ENCODE measurements at regions not wholly inside any gene's neighbourhood (a gene's known extent, or its start where the extent isn't known, plus 50 kb on each side); places are given as distances from the start of the nearest gene placed in this dataset.
A peak's percentile ranks its signal among the peaks of the same experiment; 100 is the strongest.

DNA sequence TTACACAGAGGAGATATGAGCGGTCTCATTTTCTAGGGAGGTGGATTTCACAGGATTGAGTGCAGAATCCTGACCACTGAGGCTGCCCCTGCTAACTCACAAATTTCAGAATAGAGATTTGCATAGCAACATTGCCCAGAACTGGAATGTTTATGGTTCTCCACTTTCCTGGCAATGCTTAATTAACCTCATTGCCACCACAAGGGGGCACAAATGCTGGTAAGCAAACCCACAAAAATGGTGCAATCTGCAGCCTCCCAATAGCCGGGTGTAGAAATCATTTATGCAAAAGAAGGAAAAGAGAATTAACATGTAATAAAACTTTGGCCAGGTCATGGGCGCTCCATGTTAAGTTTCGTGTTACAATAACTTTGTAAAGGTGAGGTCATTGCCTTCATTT lies 112.4 kb downstream of the CYRIA start:
- H3K27ac Mint-ChIP-seq (ENCODE audit: unreplicated experiment): no peak overlapping the region
- DNase-seq (ENCODE audit: low spot score): peak; percentile 46
- H3K4me3 Mint-ChIP-seq (ENCODE audit: unreplicated experiment): no peak overlapping the region
- peaks cover 21% of the 10 kb centered on the region for H3K36me3 Mint-ChIP-seq (ENCODE audit: low read depth, unreplicated experiment)
- no peaks in the 10 kb centered on the region for H3K4me1 Mint-ChIP-seq (ENCODE audit: unreplicated experiment)
- no peaks in the 10 kb centered on the region for H3K27me3 Mint-ChIP-seq (ENCODE audit: unreplicated experiment)
- TF ChIP-seq, protein P1, sequence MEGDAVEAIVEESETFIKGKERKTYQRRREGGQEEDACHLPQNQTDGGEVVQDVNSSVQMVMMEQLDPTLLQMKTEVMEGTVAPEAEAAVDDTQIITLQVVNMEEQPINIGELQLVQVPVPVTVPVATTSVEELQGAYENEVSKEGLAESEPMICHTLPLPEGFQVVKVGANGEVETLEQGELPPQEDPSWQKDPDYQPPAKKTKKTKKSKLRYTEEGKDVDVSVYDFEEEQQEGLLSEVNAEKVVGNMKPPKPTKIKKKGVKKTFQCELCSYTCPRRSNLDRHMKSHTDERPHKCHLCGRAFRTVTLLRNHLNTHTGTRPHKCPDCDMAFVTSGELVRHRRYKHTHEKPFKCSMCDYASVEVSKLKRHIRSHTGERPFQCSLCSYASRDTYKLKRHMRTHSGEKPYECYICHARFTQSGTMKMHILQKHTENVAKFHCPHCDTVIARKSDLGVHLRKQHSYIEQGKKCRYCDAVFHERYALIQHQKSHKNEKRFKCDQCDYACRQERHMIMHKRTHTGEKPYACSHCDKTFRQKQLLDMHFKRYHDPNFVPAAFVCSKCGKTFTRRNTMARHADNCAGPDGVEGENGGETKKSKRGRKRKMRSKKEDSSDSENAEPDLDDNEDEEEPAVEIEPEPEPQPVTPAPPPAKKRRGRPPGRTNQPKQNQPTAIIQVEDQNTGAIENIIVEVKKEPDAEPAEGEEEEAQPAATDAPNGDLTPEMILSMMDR (IDR thresholded peaks at IDR 0.05; ENCODE audit: unreplicated experiment): peak; percentile 74
- no peaks in the 10 kb centered on the region for H3K9me3 Mint-ChIP-seq (ENCODE audit: unreplicated experiment)

DNA sequence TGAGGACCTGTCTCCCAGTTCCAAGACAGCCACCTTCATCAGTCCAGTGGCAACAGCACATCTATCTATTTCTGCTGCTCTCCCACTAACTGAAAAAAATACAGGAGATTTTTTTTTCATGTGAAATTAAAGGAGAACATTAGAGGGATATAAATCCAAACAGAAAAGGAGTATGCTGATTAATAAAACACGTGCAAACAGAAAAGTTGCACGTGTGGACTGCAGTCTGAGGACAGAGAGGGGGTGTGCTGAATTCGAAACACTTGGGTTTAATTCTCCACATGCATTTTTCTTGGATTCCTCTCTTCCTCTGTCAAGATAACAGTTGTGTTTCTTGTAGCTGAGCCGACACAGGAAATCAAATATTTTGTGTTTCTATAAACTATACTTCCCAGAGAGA lies 113.4 kb downstream of the CYRIA start:
- Mint-ChIP-seq H3K4me3 (ENCODE audit: unreplicated experiment) (no peak overlapping the region), H3K4me1 (ENCODE audit: unreplicated experiment) (no peaks in the 10 kb centered on the region), H3K27ac (ENCODE audit: unreplicated experiment) (no peak overlapping the region)

DNA sequence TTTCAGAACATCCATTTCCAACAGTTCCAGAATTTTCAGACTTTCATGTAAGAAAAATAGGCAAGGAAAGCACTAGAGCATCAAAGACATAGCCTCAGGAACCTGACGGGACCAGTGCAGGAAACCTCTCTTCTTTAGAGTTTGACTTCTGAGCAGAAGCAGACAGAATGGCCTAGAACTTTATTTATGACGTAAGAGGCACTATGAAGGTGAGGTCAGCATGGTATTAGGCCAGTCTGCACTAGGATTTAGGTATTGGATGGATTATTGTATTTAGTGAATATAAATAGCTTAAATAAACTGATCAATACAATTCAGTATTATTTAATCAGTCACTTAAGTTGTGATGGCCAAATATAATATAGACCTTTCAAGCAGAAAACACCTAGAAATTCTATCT lies 117.6 kb downstream of the CYRIA start:
- H3K4me3 Mint-ChIP-seq (ENCODE audit: unreplicated experiment): no peak overlapping the region
- no peak for DNase-seq (ENCODE audit: low spot score)
- no peak overlapping the region for H3K27ac Mint-ChIP-seq (ENCODE audit: unreplicated experiment)

More for the DNA sequence above, 113.4 kb downstream of the CYRIA start:
- Mint-ChIP-seq H3K27me3 (ENCODE audit: unreplicated experiment) (no peaks in the 10 kb centered on the region), H3K9me3 (ENCODE audit: unreplicated experiment) (no peaks in the 10 kb centered on the region), H3K36me3 (ENCODE audit: low read depth, unreplicated experiment) (peaks cover 18% of the 10 kb centered on the region)
- no peak for DNase-seq (ENCODE audit: low spot score)
- TF ChIP-seq, protein P1 (IDR thresholded peaks at IDR 0.05; ENCODE audit: unreplicated experiment): no peak

DNA sequence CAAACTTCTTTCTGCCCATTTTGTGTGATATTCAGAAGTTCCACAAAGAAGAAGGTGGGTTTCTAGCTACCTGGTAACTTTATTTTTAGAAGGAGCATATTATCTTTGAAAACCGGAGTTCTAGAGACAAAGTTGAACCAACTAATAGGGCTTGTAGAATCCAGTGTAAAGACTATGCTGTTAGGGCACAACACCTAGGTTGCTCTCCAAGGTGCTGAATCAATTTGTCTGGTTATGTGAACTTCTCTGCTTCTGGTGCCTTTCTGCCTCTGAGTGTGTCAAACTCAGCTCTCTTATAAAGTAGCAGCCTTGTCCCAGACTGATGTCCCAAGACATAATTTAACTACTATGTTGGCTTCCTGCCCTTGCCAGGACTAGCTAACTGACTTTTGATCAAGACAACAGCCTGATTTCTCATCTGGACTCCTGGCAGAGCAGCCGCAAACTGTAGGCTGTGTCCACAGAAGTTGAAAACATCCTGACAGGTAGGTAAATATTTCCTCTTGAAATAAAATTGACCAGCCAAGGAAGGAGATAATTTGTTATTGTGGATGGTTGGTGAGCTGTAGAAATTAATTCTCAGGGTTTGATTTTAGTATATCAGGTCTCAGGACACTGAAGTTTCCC lies 119.4 kb downstream of the CYRIA start:
- H3K36me3 Mint-ChIP-seq (ENCODE audit: low read depth, unreplicated experiment): no peaks in the 10 kb centered on the region
- H3K4me3 Mint-ChIP-seq (ENCODE audit: unreplicated experiment): no peak overlapping the region
- H3K9me3 Mint-ChIP-seq (ENCODE audit: unreplicated experiment): no peaks in the 10 kb centered on the region
- no peaks in the 10 kb centered on the region for H3K27me3 Mint-ChIP-seq (ENCODE audit: unreplicated experiment)
- no peak overlapping the region for H3K27ac Mint-ChIP-seq (ENCODE audit: unreplicated experiment)
- DNase-seq (ENCODE audit: low spot score): peak; percentile 55
- no peaks in the 10 kb centered on the region for H3K4me1 Mint-ChIP-seq (ENCODE audit: unreplicated experiment)
- TF ChIP-seq, protein P1 (IDR thresholded peaks at IDR 0.05; ENCODE audit: unreplicated experiment): no peak

More for the DNA sequence above, 117.6 kb downstream of the CYRIA start:
- no peaks in the 10 kb centered on the region for H3K9me3 Mint-ChIP-seq (ENCODE audit: unreplicated experiment)
- no peaks in the 10 kb centered on the region for H3K27me3 Mint-ChIP-seq (ENCODE audit: unreplicated experiment)
- no peaks in the 10 kb centered on the region for H3K4me1 Mint-ChIP-seq (ENCODE audit: unreplicated experiment)
- peaks cover 5% of the 10 kb centered on the region for H3K36me3 Mint-ChIP-seq (ENCODE audit: low read depth, unreplicated experiment)
- TF ChIP-seq, protein P1 (IDR thresholded peaks at IDR 0.05; ENCODE audit: unreplicated experiment): no peak

DNA sequence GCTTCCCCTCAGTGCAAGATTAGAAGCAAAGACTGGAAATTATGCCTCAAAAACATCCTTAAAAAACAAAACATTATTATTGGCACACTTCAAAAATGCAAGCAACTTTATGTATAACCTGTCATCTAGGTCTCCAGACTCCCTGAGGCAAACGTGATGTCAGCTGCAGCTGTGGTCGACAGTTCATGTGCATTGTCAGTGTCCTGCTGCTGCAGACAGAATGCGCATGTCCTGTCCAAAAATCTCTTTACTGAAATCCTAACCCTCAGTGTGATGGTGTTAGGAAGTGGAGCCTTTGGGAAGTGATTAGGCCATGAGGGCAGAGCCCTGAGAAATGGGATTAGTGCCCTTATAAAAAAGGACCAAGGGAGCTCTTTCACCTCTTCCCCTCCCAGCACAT lies 126.9 kb downstream of the CYRIA start:
- H3K36me3 Mint-ChIP-seq (ENCODE audit: low read depth, unreplicated experiment): no peaks in the 10 kb centered on the region

More for the DNA sequence above, 126.9 kb downstream of the CYRIA start:
- H3K27me3 Mint-ChIP-seq (ENCODE audit: unreplicated experiment): peaks cover 3% of the 10 kb centered on the region
- H3K4me1 Mint-ChIP-seq (ENCODE audit: unreplicated experiment): peaks cover 2% of the 10 kb centered on the region
- DNase-seq (ENCODE audit: low spot score): no peak
- H3K27ac Mint-ChIP-seq (ENCODE audit: unreplicated experiment): no peak overlapping the region
- no peak overlapping the region for H3K4me3 Mint-ChIP-seq (ENCODE audit: unreplicated experiment)
- TF ChIP-seq, protein P1 (IDR thresholded peaks at IDR 0.05; ENCODE audit: unreplicated experiment): no peak
- H3K9me3 Mint-ChIP-seq (ENCODE audit: unreplicated experiment): no peaks in the 10 kb centered on the region

Data from endothelial cell (in vitro differentiated cells).